ENCODE measurements at regions not wholly inside any gene's neighbourhood (a gene's known extent, or its start where the extent isn't known, plus 50 kb on each side); places are given as distances from the start of the nearest gene placed in this dataset.

DNA sequence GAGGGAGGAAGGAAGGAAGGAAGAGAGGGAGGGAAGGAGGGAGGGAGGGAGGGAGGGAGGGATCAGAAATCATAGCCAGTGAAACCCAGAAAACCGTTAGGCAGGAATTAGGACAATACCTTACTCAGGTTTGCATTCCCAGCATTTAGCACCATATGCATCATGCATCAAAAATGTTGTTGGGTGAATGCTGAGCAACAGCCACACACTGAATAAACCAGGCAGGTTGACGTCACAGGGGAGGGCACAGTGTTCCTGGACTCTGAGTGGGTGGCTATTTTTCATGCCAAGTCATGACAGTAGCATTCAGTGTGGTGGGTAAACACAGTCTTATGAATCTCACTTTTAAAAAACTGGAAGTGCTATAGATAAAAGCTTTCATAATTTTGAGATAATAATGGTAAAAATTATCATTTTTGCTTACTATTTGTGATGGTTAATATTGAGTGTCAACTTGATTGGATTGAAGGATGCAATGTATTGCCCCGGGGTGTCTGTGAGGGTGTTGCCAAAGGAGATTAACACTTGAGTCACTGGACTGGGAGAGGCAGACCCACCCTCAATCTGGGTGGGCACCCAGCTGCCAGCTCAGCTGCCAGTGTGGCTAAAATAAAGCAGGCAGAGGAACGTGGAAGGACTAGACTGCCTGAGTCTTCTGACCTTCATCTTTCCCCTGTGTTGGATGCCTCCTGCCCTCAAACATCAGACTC lies 199.1 kb upstream of the PRKCQ start:
- TF ChIP-seq, protein P1, sequence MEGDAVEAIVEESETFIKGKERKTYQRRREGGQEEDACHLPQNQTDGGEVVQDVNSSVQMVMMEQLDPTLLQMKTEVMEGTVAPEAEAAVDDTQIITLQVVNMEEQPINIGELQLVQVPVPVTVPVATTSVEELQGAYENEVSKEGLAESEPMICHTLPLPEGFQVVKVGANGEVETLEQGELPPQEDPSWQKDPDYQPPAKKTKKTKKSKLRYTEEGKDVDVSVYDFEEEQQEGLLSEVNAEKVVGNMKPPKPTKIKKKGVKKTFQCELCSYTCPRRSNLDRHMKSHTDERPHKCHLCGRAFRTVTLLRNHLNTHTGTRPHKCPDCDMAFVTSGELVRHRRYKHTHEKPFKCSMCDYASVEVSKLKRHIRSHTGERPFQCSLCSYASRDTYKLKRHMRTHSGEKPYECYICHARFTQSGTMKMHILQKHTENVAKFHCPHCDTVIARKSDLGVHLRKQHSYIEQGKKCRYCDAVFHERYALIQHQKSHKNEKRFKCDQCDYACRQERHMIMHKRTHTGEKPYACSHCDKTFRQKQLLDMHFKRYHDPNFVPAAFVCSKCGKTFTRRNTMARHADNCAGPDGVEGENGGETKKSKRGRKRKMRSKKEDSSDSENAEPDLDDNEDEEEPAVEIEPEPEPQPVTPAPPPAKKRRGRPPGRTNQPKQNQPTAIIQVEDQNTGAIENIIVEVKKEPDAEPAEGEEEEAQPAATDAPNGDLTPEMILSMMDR (IDR thresholded peaks at IDR 0.05), result no peak
- TF ChIP-seq ZFX (IDR thresholded peaks at IDR 0.05; ENCODE audit: borderline replicate concordance), result no peak
